ENCODE measurements at regions not wholly inside any gene's neighbourhood (a gene's known extent, or its start where the extent isn't known, plus 50 kb on each side); places are given as distances from the start of the nearest gene placed in this dataset.

DNA sequence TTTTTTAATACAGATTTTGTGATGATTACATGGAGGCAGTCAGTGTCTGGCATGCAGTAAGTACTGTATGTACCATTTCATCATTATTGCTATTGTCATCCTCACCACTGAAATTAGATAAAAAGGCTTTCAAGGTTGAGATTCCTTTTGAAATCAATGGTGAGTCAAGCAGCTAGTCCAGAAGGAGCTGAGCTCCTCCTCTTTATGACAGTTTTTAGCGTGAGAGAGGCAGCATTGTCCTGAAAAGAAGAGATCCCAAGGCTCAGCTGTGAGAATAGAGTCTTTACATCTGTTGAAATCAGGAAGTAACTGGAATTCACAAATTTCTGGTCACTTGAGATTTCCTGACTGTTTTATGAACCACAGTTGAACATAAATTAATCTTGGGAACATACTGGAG is 161.9 kb downstream of the PAX1 start:
- no peaks in the 10 kb centered on the region for H3K27me3 ChIP-seq (ENCODE audit: control insufficient read depth, insufficient read depth, low read length, poor library complexity, severe bottlenecking)
- H3K9me3 ChIP-seq (ENCODE audit: control insufficient read depth, low read length) = no peaks in the 10 kb centered on the region
- 60 to 74% methylated on average over 1 of the region's 1 CpG for WGBS, 2 experiments
- peaks cover 8% of the 10 kb centered on the region for H3K4me1 ChIP-seq (ENCODE audit: control insufficient read depth, insufficient read depth, low read length)
- H3K36me3 ChIP-seq (ENCODE audit: control insufficient read depth, insufficient read depth, low read length) = no peaks in the 10 kb centered on the region
- H3K4me3 ChIP-seq (ENCODE audit: insufficient read depth, low read depth, low read length) = no peak overlapping the region
- H3K27ac ChIP-seq (ENCODE audit: insufficient read depth, low read depth, low read length, poor library complexity, severe bottlenecking) = no peak overlapping the region

DNA sequence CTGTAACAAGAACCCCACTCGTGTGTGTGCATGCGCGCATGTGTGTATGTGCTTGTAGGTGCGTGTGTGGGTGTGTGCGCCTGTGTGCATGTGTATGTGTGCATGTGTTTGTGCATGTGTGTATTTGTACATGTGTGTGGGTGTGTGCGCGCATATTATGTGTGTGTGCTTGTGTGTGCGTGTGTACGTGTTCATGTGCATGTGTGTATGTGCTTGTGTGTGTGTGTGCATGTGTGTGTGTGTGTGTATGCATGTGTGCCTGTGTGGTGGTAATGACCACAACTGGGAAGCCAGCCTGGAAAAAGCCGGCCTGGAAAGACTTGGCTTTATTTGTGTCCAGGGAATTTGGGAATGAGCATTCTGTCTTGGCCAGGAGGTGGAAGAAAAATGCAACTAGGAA is 157.5 kb downstream of the PAX1 start:
- 92 to 94% methylated on average over 10 of the region's 10 CpGs for WGBS, 2 experiments
- H3K36me3 ChIP-seq (ENCODE audit: control insufficient read depth, insufficient read depth, low read length) = no peaks in the 10 kb centered on the region
- H3K4me3 ChIP-seq (ENCODE audit: insufficient read depth, low read depth, low read length) = no peak overlapping the region

DNA sequence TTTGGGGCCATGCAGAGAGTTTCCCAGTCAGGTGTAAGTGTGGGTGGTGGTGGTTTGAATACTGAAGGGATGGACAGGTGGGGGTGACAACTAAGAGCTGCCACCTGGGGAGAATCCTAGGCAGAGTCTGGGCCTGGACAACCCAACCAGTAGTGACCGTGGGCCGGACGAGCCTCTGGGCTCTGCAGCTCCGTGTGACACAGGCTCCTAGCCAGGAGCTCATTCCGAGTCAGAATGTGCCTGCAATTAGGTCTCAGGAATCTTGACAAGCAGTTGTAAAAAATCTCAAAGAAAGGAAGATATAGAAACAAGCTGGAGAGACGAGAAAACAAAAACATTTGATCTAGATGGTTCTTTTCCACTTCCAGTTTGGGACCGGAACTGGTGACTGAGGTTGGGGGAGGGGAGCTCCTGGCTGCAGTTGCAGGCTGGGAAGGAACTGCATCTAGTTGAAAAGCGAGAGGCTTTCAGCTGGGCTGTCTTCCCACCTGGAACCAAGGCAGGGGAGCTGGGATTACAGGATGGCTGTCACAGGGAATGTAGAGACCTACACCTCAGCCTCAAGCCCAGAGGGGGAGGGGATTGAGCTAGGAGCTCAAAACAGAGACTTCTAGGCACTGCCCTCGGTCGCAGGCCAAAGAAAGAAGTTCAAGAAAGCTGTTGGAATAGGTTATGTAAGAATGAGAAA is 156.9 kb downstream of the PAX1 start:
- Histone ChIP-seq H3K27me3 (ENCODE audit: control insufficient read depth, insufficient read depth, low read length, poor library complexity, severe bottlenecking) (no peaks in the 10 kb centered on the region), H3K27ac (ENCODE audit: insufficient read depth, low read depth, low read length, poor library complexity, severe bottlenecking) (no peak overlapping the region), H3K36me3 (ENCODE audit: control insufficient read depth, insufficient read depth, low read length) (no peaks in the 10 kb centered on the region), H3K9me3 (ENCODE audit: control insufficient read depth, low read length) (no peaks in the 10 kb centered on the region), H3K4me3 (ENCODE audit: insufficient read depth, low read depth, low read length) (no peak overlapping the region), H3K4me1 (ENCODE audit: control insufficient read depth, insufficient read depth, low read length) (peaks cover 9% of the 10 kb centered on the region)
- WGBS, 2 experiments = 69 to 76% methylated on average over 10 of the region's 10 CpGs

More for the DNA sequence above, 157.5 kb downstream of the PAX1 start:
- Histone ChIP-seq H3K27ac (ENCODE audit: insufficient read depth, low read depth, low read length, poor library complexity, severe bottlenecking) (no peak overlapping the region), H3K9me3 (ENCODE audit: control insufficient read depth, low read length) (no peaks in the 10 kb centered on the region), H3K27me3 (ENCODE audit: control insufficient read depth, insufficient read depth, low read length, poor library complexity, severe bottlenecking) (no peaks in the 10 kb centered on the region), H3K4me1 (ENCODE audit: control insufficient read depth, insufficient read depth, low read length) (peaks cover 9% of the 10 kb centered on the region)

- 93 to 96% methylated on average over 2 of the region's 2 CpGs for WGBS, 2 experiments
- H3K36me3 ChIP-seq (ENCODE audit: control insufficient read depth, insufficient read depth, low read length) = no peaks in the 10 kb centered on the region
- H3K27me3 ChIP-seq (ENCODE audit: control insufficient read depth, insufficient read depth, low read length, poor library complexity, severe bottlenecking) = no peaks in the 10 kb centered on the region
- no peaks in the 10 kb centered on the region for H3K9me3 ChIP-seq (ENCODE audit: control insufficient read depth, low read length)
- H3K4me1 ChIP-seq (ENCODE audit: control insufficient read depth, insufficient read depth, low read length) = no peaks in the 10 kb centered on the region
- H3K4me3 ChIP-seq (ENCODE audit: insufficient read depth, low read depth, low read length) = no peak overlapping the region
- H3K27ac ChIP-seq (ENCODE audit: insufficient read depth, low read depth, low read length, poor library complexity, severe bottlenecking) = no peak overlapping the region
Measured at GRCh38 chr20:21840991-21841390, 135.5 kb downstream of the PAX1 start.

DNA sequence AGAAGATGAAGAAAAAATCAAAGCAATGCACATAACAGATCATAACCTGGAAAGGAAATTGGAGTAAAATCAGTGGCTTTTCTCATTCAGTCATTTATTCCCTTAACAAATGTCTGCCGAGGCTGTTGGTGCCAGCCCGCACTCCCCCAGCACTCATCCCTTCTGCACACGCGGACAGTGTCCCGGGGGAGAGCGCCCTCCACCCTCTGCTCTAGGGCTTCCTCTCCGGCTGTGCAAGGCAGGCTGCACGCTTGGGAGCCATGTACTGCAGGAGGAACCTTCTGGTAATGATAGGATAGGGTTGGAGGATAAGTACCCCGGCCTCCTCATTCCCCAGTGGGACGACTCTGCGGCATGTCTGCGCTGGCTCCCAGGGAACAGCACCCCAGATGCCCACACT is 134.5 kb downstream of the PAX1 start:
- H3K4me3 ChIP-seq (ENCODE audit: insufficient read depth, low read depth, low read length) = no peak overlapping the region
- WGBS, 2 experiments = 90 to 98% methylated on average over 12 of the region's 12 CpGs

GRCh38 chr20:21836346-21836745 is 130.9 kb downstream of the PAX1 start:
- H3K27me3 ChIP-seq (ENCODE audit: control insufficient read depth, insufficient read depth, low read length, poor library complexity, severe bottlenecking) = no peaks in the 10 kb centered on the region
- no peak overlapping the region for H3K27ac ChIP-seq (ENCODE audit: insufficient read depth, low read depth, low read length, poor library complexity, severe bottlenecking)
- no peaks in the 10 kb centered on the region for H3K4me1 ChIP-seq (ENCODE audit: control insufficient read depth, insufficient read depth, low read length)
- no peaks in the 10 kb centered on the region for H3K36me3 ChIP-seq (ENCODE audit: control insufficient read depth, insufficient read depth, low read length)
- H3K4me3 ChIP-seq (ENCODE audit: insufficient read depth, low read depth, low read length) = no peak overlapping the region
- 94 to 96% methylated on average over 1 of the region's 1 CpG for WGBS, 2 experiments
- no peaks in the 10 kb centered on the region for H3K9me3 ChIP-seq (ENCODE audit: control insufficient read depth, low read length)

More for the DNA sequence above, 134.5 kb downstream of the PAX1 start:
- Histone ChIP-seq H3K27ac (ENCODE audit: insufficient read depth, low read depth, low read length, poor library complexity, severe bottlenecking) (no peak overlapping the region), H3K27me3 (ENCODE audit: control insufficient read depth, insufficient read depth, low read length, poor library complexity, severe bottlenecking) (no peaks in the 10 kb centered on the region), H3K9me3 (ENCODE audit: control insufficient read depth, low read length) (no peaks in the 10 kb centered on the region), H3K36me3 (ENCODE audit: control insufficient read depth, insufficient read depth, low read length) (no peaks in the 10 kb centered on the region), H3K4me1 (ENCODE audit: control insufficient read depth, insufficient read depth, low read length) (no peaks in the 10 kb centered on the region)

GRCh38 chr20:21835042-21835441 is 129.6 kb downstream of the PAX1 start:
- 90 to 95% methylated on average over 1 of the region's 1 CpG for WGBS, 2 experiments
- no peak overlapping the region for H3K4me3 ChIP-seq (ENCODE audit: insufficient read depth, low read depth, low read length)
- no peaks in the 10 kb centered on the region for H3K27me3 ChIP-seq (ENCODE audit: control insufficient read depth, insufficient read depth, low read length, poor library complexity, severe bottlenecking)
- no peaks in the 10 kb centered on the region for H3K9me3 ChIP-seq (ENCODE audit: control insufficient read depth, low read length)
- no peak overlapping the region for H3K27ac ChIP-seq (ENCODE audit: insufficient read depth, low read depth, low read length, poor library complexity, severe bottlenecking)
- no peaks in the 10 kb centered on the region for H3K36me3 ChIP-seq (ENCODE audit: control insufficient read depth, insufficient read depth, low read length)
- H3K4me1 ChIP-seq (ENCODE audit: control insufficient read depth, insufficient read depth, low read length) = no peaks in the 10 kb centered on the region

DNA sequence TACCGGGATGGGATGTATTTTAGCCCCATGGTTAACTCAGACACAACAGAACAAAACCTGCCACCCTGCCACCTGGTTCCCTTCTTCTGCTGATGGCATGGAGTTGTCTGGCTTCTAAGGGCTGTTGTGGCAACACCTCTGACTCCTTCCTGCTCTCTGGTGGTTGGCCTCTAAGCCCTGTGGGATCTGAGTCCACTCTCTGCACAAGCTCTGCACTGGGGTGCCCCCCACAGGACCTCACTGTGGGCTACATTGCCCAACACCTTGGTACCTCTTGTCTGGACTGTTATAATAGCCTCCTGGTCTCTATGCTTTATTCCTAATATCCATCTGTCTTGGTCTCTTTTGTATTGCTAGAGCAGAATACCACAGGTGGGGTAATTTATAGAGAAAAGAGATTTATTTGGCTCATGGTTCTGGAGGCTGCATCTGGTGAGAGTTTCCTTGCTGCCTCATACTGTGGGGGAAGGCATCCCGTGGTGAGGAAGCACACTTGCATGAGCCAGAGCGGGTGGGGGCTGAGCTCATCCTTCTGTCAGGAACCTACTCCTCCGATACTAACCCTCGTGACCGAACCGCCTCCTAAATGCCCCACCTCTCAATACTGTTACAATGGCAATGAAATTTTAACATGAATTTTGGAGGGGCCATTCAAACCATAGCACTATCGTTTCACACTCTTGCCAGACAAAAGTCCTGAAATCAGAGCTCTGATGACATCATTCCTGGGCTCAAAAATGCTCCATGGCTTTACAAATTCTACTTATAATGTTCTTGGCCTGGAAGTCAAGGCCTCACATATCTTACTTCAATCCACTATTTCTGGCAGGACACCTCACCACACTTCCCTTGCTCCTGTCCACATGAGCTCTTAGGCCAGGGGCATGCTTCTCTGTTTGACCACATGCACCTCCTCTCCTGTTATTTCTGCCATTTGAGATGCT is 127.2 kb downstream of the PAX1 start:
- Histone ChIP-seq H3K4me3 (ENCODE audit: insufficient read depth, low read depth, low read length) (no peak overlapping the region), H3K36me3 (ENCODE audit: control insufficient read depth, insufficient read depth, low read length) (no peaks in the 10 kb centered on the region), H3K9me3 (ENCODE audit: control insufficient read depth, low read length) (no peaks in the 10 kb centered on the region), H3K27ac (ENCODE audit: insufficient read depth, low read depth, low read length, poor library complexity, severe bottlenecking) (no peak overlapping the region), H3K27me3 (ENCODE audit: control insufficient read depth, insufficient read depth, low read length, poor library complexity, severe bottlenecking) (no peaks in the 10 kb centered on the region), H3K4me1 (ENCODE audit: control insufficient read depth, insufficient read depth, low read length) (no peaks in the 10 kb centered on the region)
- 85 to 86% methylated on average over 8 of the region's 8 CpGs for WGBS, 2 experiments

DNA sequence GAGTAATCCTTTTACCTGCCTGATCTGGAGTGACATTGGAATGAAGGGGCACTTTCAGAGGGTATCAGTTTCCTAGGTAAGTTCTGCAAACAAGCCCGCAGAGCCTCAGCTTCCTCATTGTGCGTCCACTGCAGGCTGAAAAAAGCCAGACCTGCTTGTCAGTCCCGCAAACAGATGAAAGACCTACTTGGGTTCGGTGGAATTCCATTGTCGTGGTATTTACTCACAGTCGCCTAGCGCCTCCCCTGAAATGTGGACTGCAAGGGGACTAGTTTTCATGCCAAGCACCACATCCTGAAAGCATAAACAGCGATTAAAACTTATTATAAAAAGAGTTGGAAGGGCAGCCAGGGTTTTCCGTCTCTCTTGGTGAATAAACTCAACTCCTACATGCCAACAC is 121.5 kb downstream of the PAX1 start:
- Histone ChIP-seq H3K4me3 (ENCODE audit: insufficient read depth, low read depth, low read length) (no peak overlapping the region), H3K36me3 (ENCODE audit: control insufficient read depth, insufficient read depth, low read length) (no peaks in the 10 kb centered on the region), H3K9me3 (ENCODE audit: control insufficient read depth, low read length) (no peaks in the 10 kb centered on the region), H3K4me1 (ENCODE audit: control insufficient read depth, insufficient read depth, low read length) (peaks cover 8% of the 10 kb centered on the region), H3K27ac (ENCODE audit: insufficient read depth, low read depth, low read length, poor library complexity, severe bottlenecking) (no peak overlapping the region), H3K27me3 (ENCODE audit: control insufficient read depth, insufficient read depth, low read length, poor library complexity, severe bottlenecking) (no peaks in the 10 kb centered on the region)
- WGBS, 2 experiments = 50 to 58% methylated on average over 9 of the region's 9 CpGs

GRCh38 chr20:21821358-21821757 is 115.9 kb downstream of the PAX1 start:
- Histone ChIP-seq H3K27me3 (ENCODE audit: control insufficient read depth, insufficient read depth, low read length, poor library complexity, severe bottlenecking) (no peaks in the 10 kb centered on the region), H3K4me1 (ENCODE audit: control insufficient read depth, insufficient read depth, low read length) (peaks cover 4% of the 10 kb centered on the region), H3K27ac (ENCODE audit: insufficient read depth, low read depth, low read length, poor library complexity, severe bottlenecking) (no peak overlapping the region), H3K9me3 (ENCODE audit: control insufficient read depth, low read length) (no peaks in the 10 kb centered on the region), H3K4me3 (ENCODE audit: insufficient read depth, low read depth, low read length) (no peak overlapping the region), H3K36me3 (ENCODE audit: control insufficient read depth, insufficient read depth, low read length) (no peaks in the 10 kb centered on the region)
- 44 to 52% methylated on average over 2 of the region's 2 CpGs for WGBS, 2 experiments

Measured in ectodermal cell (in vitro differentiated cells).